CD4-positive, alpha-beta T cell treated with Interferon alpha-2 for 1 hour (primary cell): ENCODE measurements at regions not wholly inside any gene's neighbourhood (a gene's known extent, or its start where the extent isn't known, plus 50 kb on each side); places are given as distances from the start of the nearest gene placed in this dataset.
"Not testable (repeated sequence)": the region's sequence is repeated elsewhere in the genome, so short reads cannot be mapped to it uniquely, and the experiment has no call there.

Source experiments
- DNase-seq, 2 donors: peaks; one replicate each; pipeline ENCODE4 v3.0.0-alpha.2; 2020 to 2022

GRCh38 chr5:15183520-15183919, 311.9 kb upstream of the ANKH start:
- no peak for DNase-seq

DNA sequence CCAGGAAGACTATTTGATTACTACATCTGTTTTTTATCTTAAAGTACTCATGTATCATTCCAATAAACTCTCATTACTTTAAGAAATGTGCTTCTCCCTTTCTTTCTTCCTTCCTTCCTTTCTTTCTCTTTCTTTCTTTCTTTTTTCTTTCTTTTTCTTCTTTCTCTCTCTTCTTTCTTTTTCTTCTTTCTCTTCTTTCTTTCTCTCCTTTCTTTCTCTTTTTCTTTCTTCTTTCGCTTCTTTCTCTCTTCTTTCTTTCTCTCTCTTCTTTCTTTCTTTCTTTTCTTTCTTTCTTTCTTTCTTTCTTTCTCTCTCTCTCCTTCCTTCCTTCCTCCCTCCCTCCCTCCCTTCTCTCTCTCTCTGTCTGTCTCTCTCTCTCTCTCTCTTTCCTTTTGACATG, 298.6 kb upstream of the ANKH start:
- DNase-seq = no peak

DNA sequence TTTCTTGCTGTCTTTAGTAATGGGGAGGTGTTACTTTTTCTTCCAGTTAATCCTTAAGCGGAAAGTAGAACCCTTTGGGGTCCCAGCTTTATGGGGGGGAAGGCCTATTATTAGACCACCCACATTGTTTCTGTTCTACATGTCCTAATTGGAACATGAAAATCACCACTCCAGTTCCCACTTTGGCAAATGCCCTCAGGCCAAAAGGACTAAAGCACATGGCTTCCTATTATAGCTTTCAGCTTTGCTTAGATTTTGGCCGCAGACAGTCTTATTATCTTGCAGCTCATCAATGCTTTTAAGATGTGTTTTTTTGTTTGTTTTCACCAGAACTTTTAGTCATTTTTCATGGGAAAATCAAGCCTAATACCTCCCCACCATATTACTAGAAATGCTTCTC, 296.8 kb upstream of the ANKH start:
- no peak for DNase-seq

- no peak for DNase-seq
Observed at GRCh38 chr5:15160091-15160490, 288.5 kb upstream of the ANKH start.

DNA sequence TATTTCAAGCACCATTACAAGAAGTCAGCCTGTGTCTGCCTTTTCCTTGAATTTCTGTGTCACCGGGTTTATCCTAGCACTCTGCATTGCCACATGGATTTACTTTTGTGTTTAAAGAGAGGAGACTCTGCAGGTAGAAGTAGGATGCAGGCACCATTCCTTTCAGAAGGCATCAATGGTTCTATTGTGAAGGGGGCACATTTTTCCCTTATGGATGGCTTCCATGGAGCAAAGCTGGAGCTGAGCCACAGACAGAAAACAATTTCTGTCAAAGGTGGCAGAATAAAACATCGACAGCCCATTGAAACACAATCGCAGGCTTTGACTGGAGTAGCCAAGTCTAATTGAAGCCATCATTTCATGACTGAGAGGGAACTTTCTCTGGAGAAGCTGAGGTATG, 288.0 kb upstream of the ANKH start:
- DNase-seq = no peak

DNA sequence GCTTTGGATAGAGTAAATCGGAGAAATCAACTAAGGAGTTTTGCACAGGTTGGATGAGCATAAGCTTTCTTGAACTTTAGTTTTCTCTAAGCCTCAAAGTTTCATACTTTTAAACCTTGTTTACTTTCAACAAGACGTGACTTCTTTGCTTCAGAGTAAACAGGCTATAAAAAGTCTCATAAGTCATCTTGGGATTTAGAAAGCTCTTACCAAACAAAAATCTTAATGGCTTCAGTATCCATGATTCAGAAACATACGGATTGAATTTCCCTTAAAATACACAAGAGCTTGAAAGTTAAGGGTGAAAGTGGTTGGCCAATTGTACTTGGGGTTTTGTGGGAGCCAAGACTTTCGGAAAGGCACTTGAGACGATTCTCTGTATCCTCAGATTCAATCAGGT, 270.9 kb upstream of the ANKH start:
- no peak for DNase-seq

- no peak for DNase-seq
Observed at GRCh38 chr5:15137414-15137813, 265.8 kb upstream of the ANKH start.

DNA sequence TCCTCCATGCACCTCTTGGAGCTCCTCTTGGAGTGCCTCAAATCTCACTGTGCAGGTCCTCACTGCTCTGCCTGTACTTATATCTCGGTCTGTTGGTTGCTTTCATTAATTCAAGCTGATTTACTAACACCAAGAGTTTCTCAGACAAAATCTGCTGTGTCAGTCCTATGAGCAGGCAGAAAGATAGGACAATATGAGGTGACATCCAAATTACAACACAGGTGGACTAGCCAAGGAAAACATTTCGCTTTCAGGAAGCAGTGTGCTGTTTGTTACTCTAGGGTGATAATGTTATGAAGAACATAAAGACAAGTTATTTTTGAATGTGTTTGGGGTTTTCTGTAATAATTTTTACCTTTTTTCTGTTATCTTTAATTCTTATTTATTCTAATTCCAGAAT, 264.1 kb upstream of the ANKH start:
- DNase-seq = no peak

GRCh38 chr5:15133456-15133965, 261.9 kb upstream of the ANKH start:
- DNase-seq = no peak

DNA sequence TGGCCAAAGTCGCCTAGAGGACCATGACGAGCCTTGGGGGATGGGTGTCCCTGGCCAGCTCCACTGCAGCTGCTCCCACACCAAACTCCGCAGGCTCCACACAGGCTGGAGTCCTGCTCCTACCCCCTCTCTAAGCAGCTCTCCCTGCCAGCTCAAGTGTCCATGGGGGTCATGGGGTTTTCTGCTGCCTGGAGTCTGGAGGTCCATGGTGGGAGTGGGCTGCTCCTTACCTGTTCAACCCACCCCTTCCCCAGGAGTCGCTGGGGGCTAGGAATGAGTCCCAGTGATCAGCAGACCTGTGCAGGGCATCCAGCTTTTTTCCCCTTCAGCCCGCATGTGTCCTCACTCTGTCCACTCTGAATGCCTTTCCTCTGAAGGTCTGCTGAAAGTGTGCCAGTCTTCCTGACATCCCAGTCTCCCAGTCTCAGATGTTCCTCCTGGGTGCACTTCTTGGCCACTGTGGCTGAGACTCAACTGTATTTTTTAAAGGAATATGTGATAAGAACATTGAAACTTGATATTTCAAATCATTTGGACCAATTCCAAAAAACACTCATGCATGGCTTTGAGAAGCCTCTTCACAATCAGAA, 261.3 kb upstream of the ANKH start:
- DNase-seq = no peak

DNA sequence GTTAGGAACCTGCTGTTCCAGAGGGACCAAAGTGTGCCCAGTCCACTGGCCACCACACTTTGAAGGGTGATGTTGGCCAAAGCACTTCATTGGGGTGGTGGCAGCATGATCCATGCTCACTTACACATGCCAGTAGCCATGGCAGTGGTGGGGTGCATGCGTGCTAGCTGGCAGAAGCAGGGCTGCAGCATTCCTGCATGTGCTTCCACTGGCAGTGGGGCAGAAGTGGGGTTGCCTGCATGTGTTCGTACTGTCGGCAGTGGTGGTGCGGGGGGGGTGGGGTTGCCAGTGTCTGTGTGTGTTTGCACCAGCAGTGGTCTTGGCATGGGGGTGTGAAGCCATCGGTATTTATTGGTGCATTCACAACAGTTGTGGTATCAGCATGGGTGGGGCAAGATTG, 260.3 kb upstream of the ANKH start:
- no peak for DNase-seq

GRCh38 chr5:15124871-15125568, 253.4 kb upstream of the ANKH start:
- no peak for DNase-seq

GRCh38 chr5:15124461-15124860, 252.9 kb upstream of the ANKH start:
- no peak for DNase-seq

GRCh38 chr5:15117688-15118087, 246.1 kb upstream of the ANKH start:
- no peak for DNase-seq

DNA sequence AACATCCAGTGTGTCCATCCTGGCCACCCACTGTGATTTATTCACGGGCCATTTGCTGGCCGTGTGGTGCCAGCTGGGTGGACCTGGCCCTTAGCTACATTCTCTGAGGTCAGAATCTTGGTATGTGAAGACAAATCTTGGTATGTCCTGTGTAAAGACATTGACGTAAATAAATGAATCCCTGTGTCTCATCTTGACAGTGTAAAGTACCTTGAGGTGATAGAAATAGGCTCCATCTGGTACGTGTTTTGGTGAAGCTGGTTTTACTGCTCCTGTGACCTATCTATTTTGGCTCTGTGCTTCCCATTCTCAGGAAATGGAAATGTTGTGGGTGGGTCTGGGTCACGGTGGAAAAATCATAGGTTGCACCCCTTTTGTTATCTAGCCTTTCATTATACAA, 245.4 kb upstream of the ANKH start:
- DNase-seq = no peak

GRCh38 chr5:15106530-15107283, 235.1 kb upstream of the ANKH start:
- no peak for DNase-seq

DNA sequence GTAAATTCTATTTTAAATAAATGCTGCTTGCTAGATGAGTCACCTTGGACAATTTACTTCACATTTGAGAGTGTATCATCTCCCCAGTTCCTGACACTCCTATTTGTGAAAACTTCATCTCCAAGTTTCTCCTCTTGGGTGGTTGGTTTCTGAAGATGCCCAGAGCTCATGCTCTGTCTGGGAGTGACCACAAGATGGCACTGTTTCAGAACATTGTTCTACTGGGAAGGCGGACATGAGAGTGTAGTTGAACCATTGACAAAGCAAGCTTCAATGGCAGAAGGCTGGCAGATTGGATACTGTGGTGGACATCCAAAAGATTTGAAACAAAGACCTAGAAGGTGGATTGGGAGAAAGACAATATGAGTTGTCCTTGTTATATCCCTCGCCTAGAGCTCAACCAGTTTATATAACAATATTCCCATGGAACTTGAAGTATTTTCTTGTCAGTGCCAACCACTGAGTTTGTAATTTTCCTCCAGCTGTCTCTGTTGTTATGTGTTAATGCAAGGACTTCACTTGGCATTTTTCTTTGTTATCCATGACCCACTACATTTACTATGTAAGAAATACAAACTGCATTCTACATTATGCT, 234.3 kb upstream of the ANKH start:
- peak in 1 of 2 donors; percentile 30 for DNase-seq

DNA sequence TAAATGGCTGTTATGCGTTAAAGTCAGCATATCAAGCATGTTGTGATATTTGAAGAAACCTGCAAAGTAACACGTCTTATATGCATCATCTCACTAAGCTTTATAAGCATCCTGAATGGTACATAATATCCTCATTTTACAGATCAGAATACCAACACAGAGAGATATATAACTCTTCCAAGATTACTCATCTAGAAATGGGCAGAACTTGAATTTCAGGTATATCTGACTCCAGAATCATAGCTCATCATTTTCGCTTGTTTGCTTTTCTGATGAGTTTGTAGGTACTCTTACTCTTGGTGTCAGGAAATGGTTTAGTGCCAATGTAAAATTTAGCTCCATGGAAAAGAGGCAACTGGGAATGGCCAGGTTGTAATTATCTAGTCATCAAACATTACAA, 232.3 kb upstream of the ANKH start:
- DNase-seq = no peak

GRCh38 chr5:15103130-15103529, 231.6 kb upstream of the ANKH start:
- DNase-seq = peak in 1 of 2 donors; percentile 14

GRCh38 chr5:15097552-15097951, 226.0 kb upstream of the ANKH start:
- no peak for DNase-seq

- not testable (repeated sequence) for DNase-seq
Observed at GRCh38 chr5:15096686-15097085, 225.1 kb upstream of the ANKH start.

DNA sequence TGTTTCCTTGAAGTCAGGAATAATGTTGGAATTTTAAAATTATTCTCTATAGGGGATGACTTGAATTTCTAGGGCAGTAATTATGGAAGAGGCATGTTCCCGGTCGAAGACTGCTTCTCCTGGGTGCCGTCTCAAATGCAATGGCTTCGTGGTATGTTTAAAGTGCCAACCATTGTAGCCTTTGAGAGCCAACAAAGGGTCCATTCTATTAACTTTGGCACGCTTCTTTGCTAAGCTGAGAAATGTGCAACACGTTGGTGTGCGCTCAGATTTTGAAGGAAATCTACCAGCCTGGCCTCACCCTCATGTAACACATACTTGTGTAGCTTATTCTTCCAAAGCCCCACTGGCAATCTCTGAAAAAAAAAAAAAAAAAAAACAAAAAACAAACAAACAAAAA, 221.2 kb upstream of the ANKH start:
- DNase-seq = no peak

DNA sequence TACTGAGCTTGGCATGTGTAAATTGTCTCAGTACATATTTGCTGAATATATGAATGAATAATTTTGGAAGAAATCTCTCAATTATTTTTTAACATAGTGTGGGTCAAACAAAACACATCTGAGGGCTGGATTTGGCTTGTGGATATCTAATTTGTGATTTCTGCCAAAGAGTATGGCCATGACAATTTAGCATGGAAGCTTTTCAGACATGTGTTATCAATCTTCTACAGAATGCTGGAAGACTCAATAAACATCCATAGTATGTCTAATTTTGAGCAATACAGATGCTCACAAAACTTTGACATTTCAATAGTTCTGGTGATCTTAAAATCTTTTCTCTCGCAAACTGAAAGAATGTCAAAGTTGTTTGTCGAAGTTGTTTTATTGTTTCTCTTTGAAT, 214.1 kb upstream of the ANKH start:
- no peak for DNase-seq

- no peak for DNase-seq
Observed at GRCh38 chr5:15082096-15082495, 210.5 kb upstream of the ANKH start.
